Hepatocyte (in vitro differentiated cells): ENCODE measurements at regions not wholly inside any gene's neighbourhood (a gene's known extent, or its start where the extent isn't known, plus 50 kb on each side); places are given as distances from the start of the nearest gene placed in this dataset.

ENCODE experiments used
- CTCF ChIP-seq: fragments of 200-600 bp; sonication (generic); IDR thresholded peaks from 2 replicates; pipeline ENCODE4 v1.5.1; 2016; ENCODE audit warnings: antibody characterized with exemption, mild to moderate bottlenecking; ENCODE audit not compliant: poor library complexity
- EZH2 ChIP-seq: fragments of 200-600 bp; sonication (generic); IDR thresholded peaks from 2 replicates; pipeline ENCODE4 v1.6.1; 2016; ENCODE audit warnings: antibody characterized with exemption, mild to moderate bottlenecking, borderline replicate concordance
- EZH2phosphoT487 ChIP-seq: fragments of 200-600 bp; sonication (generic); IDR thresholded peaks from one replicate; pipeline ENCODE4 v1.6.1; 2018; ENCODE audit warnings: antibody characterized with exemption, mild to moderate bottlenecking, low read depth, moderate library complexity; ENCODE audit not compliant: unreplicated experiment, severe bottlenecking

- TF ChIP-seq CTCF: no peak
- no peak for TF ChIP-seq EZH2
- TF ChIP-seq EZH2phosphoT487: no peak
Observed at GRCh38 chr15:95741830-95742229, 588.7 kb upstream of the NR2F2 start.
